Keratinocyte (primary cell): ENCODE measurements at regions not wholly inside any gene's neighbourhood (a gene's known extent, or its start where the extent isn't known, plus 50 kb on each side); places are given as distances from the start of the nearest gene placed in this dataset.

ENCODE experiments used
- DNase-seq: peaks from one replicate; pipeline ENCODE4 v3.0.0-alpha.2; 2011; ENCODE audit warnings: low read depth, missing footprints, low spot score
- FAIRE-seq: peaks from 2 replicates; lab custom pipeline; 2011; peaks lifted over from hg19 to GRCh38; lab: Jason Lieb, UNC
- H2AFZ ChIP-seq: 2 replicates; pipeline ENCODE4 v1.6.0; 2012; ENCODE audit warnings: low read length, control low read depth, inconsistent platforms; ENCODE audit not compliant: control insufficient read depth
- H3K27ac ChIP-seq: 2 replicates; pipeline ENCODE4 v1.5.1; 2011; ENCODE audit warnings: low read length; ENCODE audit not compliant: control insufficient read depth, insufficient read depth
- H3K27me3 ChIP-seq: 3 replicates; pipeline ENCODE4 v1.6.0; 2011; ENCODE audit warnings: low read length; ENCODE audit not compliant: control insufficient read depth, insufficient read depth; ENCODE audit errors: extremely low read depth
- H3K36me3 ChIP-seq, 2 experiments: 2 replicates in 1 of 2; 3 replicates in 1 of 2; pipeline ENCODE4 v1.5.1; 2011; ENCODE audit warnings: low read length in 2 of 2, mild to moderate bottlenecking in 1 of 2; ENCODE audit not compliant: control insufficient read depth in 2 of 2, insufficient read depth in 2 of 2; ENCODE audit errors: extremely low read depth in 1 of 2
- H3K4me1 ChIP-seq: 3 replicates; pipeline ENCODE4 v1.5.1; 2011; ENCODE audit warnings: low read length; ENCODE audit not compliant: control insufficient read depth, insufficient read depth; ENCODE audit errors: extremely low read depth
- H3K4me2 ChIP-seq: 3 replicates; pipeline ENCODE4 v1.6.0; 2011; ENCODE audit warnings: low read depth, low read length; ENCODE audit not compliant: control insufficient read depth, insufficient read depth; ENCODE audit errors: extremely low read depth
- H3K4me3 ChIP-seq, 3 experiments: fragments of 200-600 bp in 1 of 3; sonication (generic) in 1 of 3; 2 replicates in 2 of 3; 3 replicates in 1 of 3; pipeline ENCODE4 v1.5.1; 2011 to 2016; ENCODE audit warnings: low read length in 3 of 3, mild to moderate bottlenecking in 3 of 3, control low read depth in 2 of 3, inconsistent platforms in 1 of 3, low read depth in 1 of 3, mixed read lengths in 1 of 3, mixed run types in 1 of 3, moderate library complexity in 1 of 3; ENCODE audit not compliant: control insufficient read depth in 2 of 3, insufficient read depth in 2 of 3; ENCODE audit errors: extremely low read depth in 1 of 3
- H3K79me2 ChIP-seq: 2 replicates; pipeline ENCODE4 v1.6.0; 2012; ENCODE audit warnings: low read length; ENCODE audit not compliant: control insufficient read depth, insufficient read depth
- H3K9ac ChIP-seq: 3 replicates; pipeline ENCODE4 v1.6.0; 2011; ENCODE audit warnings: low read length; ENCODE audit not compliant: control insufficient read depth, insufficient read depth; ENCODE audit errors: extremely low read depth
- H3K9me1 ChIP-seq: 3 replicates; pipeline ENCODE4 v1.6.0; 2011; ENCODE audit warnings: low read length; ENCODE audit not compliant: control insufficient read depth, insufficient read depth; ENCODE audit errors: extremely low read depth
- H3K9me3 ChIP-seq: 2 replicates; pipeline ENCODE4 v1.5.1; 2012; ENCODE audit warnings: low read depth, low read length; ENCODE audit not compliant: control insufficient read depth
- H4K20me1 ChIP-seq: 3 replicates; pipeline ENCODE4 v1.6.0; 2011; ENCODE audit warnings: low read length; ENCODE audit not compliant: control insufficient read depth, insufficient read depth; ENCODE audit errors: extremely low read depth
- CTCF ChIP-seq, 3 experiments: IDR thresholded peaks in 1 of 3; conservative IDR thresholded peaks in 1 of 3; optimal IDR thresholded peaks in 1 of 3; 2 replicates in 2 of 3; 3 replicates in 1 of 3; pipeline versions ENCODE3 to v1.5.1; 2011; ENCODE audit warnings: low read length in 3 of 3, mild to moderate bottlenecking in 3 of 3, moderate library complexity in 2 of 3, control low read depth in 1 of 3, inconsistent platforms in 1 of 3; ENCODE audit not compliant: insufficient read depth in 2 of 3; ENCODE audit errors: extremely low read depth in 1 of 3
- EZH2 ChIP-seq: IDR thresholded peaks from one replicate; pipeline ENCODE4 v1.6.1; 2012; ENCODE audit warnings: inconsistent platforms, mild to moderate bottlenecking, low read length, moderate library complexity
- dilution Hi-C: fragments of 300-500 bp; cut with MboI; formaldehyde crosslinking; loops from one replicate; pipeline ENCODE4 v1.7.0; 2020; ENCODE audit warnings: low sequenced_read_pairs; ENCODE audit not compliant: extremely low pct_ligation_motif_present

GRCh38 chr17:73694491-73694890 lies 50.2 kb upstream of the SDK2 start:
- no peaks in the 10 kb centered on the region for H3K36me3 ChIP-seq
- TF ChIP-seq EZH2: no peak
- TF ChIP-seq CTCF (optimal IDR thresholded peaks at IDR 0.05 in 1 of 3, IDR thresholded peaks at IDR 0.05 in 1 of 3, conservative IDR thresholded peaks at IDR 0.05 in 1 of 3; ENCODE audit: extremely low read depth in 1 of 3, insufficient read depth in 2 of 3, low read length in 3 of 3): no peak
- no peak overlapping the region for H3K4me3 ChIP-seq
- dilution Hi-C loops: no loop called here
- FAIRE-seq (no peak), DNase-seq (no peak)
- H3K9me1 ChIP-seq: no peaks in the 10 kb centered on the region
- no peak overlapping the region for H3K27ac ChIP-seq
- H3K9me3 ChIP-seq: no peaks in the 10 kb centered on the region
- no peaks in the 10 kb centered on the region for H3K4me1 ChIP-seq
- no peaks in the 10 kb centered on the region for H3K79me2 ChIP-seq
- H3K9ac ChIP-seq: no peak overlapping the region
- H4K20me1 ChIP-seq: no peaks in the 10 kb centered on the region
- H2AFZ ChIP-seq: no peak overlapping the region
- H3K4me2 ChIP-seq: no peak overlapping the region
- H3K27me3 ChIP-seq: peaks cover 4% of the 10 kb centered on the region

GRCh38 chr17:73695035-73695738 lies 50.9 kb upstream of the SDK2 start:
- no peaks in the 10 kb centered on the region for H3K36me3 ChIP-seq
- H3K4me1 ChIP-seq: no peaks in the 10 kb centered on the region
- no peaks in the 10 kb centered on the region for H3K9me1 ChIP-seq
- H3K27ac ChIP-seq: no peak overlapping the region
- no peaks in the 10 kb centered on the region for H4K20me1 ChIP-seq
- FAIRE-seq (no peak), DNase-seq (no peak)
- H2AFZ ChIP-seq: no peak overlapping the region
- no peak overlapping the region for H3K4me3 ChIP-seq
- H3K27me3 ChIP-seq: peaks cover 4% of the 10 kb centered on the region
- no peak overlapping the region for H3K9ac ChIP-seq
- dilution Hi-C loops: no loop called here
- no peak overlapping the region for H3K4me2 ChIP-seq
- no peaks in the 10 kb centered on the region for H3K9me3 ChIP-seq
- TF ChIP-seq CTCF (optimal IDR thresholded peaks at IDR 0.05 in 1 of 3, IDR thresholded peaks at IDR 0.05 in 1 of 3, conservative IDR thresholded peaks at IDR 0.05 in 1 of 3; ENCODE audit: extremely low read depth in 1 of 3, insufficient read depth in 2 of 3, low read length in 3 of 3) (no peak), EZH2 (no peak)
- H3K79me2 ChIP-seq: no peaks in the 10 kb centered on the region
